Suprapubic skin (tissue), 4 donors: ENCODE measurements at regions not wholly inside any gene's neighbourhood (a gene's known extent, or its start where the extent isn't known, plus 50 kb on each side); places are given as distances from the start of the nearest gene placed in this dataset.

ENCODE experiments used
- DNase-seq, 2 donors: peaks; one replicate each; pipeline ENCODE4 v3.0.0-alpha.2; 2019; ENCODE audit warnings: low spot score in 2 of 2
- H3K27ac ChIP-seq: fragments of 200-600 bp; sonication (generic); one replicate; pipeline ENCODE4 v1.5.1; 2019
- H3K27me3 ChIP-seq: fragments of 200-600 bp; sonication (generic); one replicate; pipeline ENCODE4 v1.5.1; 2019
- H3K36me3 ChIP-seq: fragments of 200-600 bp; sonication (generic); one replicate; pipeline ENCODE4 v1.5.1; 2019
- H3K4me1 ChIP-seq: fragments of 200-600 bp; sonication (generic); one replicate; pipeline ENCODE4 v1.5.1; 2019
- H3K4me3 ChIP-seq: fragments of 200-600 bp; sonication (generic); one replicate; pipeline ENCODE4 v1.5.1; 2019; ENCODE audit warnings: mild to moderate bottlenecking
- H3K9me3 ChIP-seq: fragments of 200-600 bp; sonication (generic); one replicate; pipeline ENCODE4 v1.5.1; 2019
- CTCF ChIP-seq, 2 donors: fragments of 200-600 bp in 1 of 2; fragments of 450-650 bp in 1 of 2; sonication (generic) in 1 of 2; IDR thresholded peaks; one replicate each; pipeline ENCODE4 v1.5.1; 2016 to 2019; ENCODE audit warnings: antibody characterized with exemption in 2 of 2, mild to moderate bottlenecking in 1 of 2, moderate library complexity in 1 of 2
- EP300 ChIP-seq: sonication (generic); formaldehyde crosslinking; IDR thresholded peaks from one replicate; pipeline ENCODE4 v1.6.1; 2017; ENCODE audit warnings: antibody characterized with exemption
- POLR2A ChIP-seq, 2 donors: fragments of 450-650 bp; IDR thresholded peaks; one replicate each; pipeline ENCODE4 v1.6.1; 2017; ENCODE audit warnings: antibody characterized with exemption in 2 of 2, mild to moderate bottlenecking in 2 of 2, moderate library complexity in 2 of 2
- POLR2AphosphoS5 ChIP-seq, 3 donors: sonication (generic); formaldehyde crosslinking; IDR thresholded peaks; one replicate each; pipeline ENCODE4 v1.6.1; 2017; ENCODE audit warnings: antibody characterized with exemption in 3 of 3
- WGBS: methylation state at CpG from one replicate; pipeline ENCODE4 v1.1.5; 2018; 5-methylcytosine and 5-hydroxymethylcytosine counted together

DNA sequence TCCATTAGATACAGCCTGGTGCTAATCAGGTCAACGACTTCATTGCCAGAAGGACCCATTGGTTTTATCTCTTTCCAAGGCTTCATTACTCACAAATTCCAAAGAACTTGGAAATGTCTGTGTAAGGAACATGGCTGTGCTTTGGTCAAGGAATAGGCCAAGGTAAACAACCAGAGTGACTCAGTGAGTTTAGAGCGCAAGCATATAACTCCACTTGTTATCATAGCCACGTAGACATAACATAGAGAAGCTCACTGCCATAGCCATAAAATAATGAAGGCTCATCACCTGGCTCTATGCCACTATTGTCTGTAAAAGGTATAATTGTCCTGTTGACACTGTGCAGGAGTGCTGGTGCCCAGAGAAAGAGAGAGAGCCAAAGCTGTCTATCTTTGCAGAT, 139.3 kb upstream of the PLCXD3 start:
- WGBS, result 70% methylated on average over 3 of the region's 3 CpGs
- DNase-seq, result no peak
- no peak for TF ChIP-seq CTCF (IDR thresholded peaks at IDR 0.05)
- TF ChIP-seq POLR2AphosphoS5 (IDR thresholded peaks at IDR 0.05), result no peak

GRCh38 chr5:41648996-41649395, 138.6 kb upstream of the PLCXD3 start:
- H3K9me3 ChIP-seq, result no peaks in the 10 kb centered on the region
- H3K27me3 ChIP-seq, result no peaks in the 10 kb centered on the region
- TF ChIP-seq EP300, result no peak
- no peak for TF ChIP-seq CTCF (IDR thresholded peaks at IDR 0.05)
- no peak for TF ChIP-seq POLR2A (IDR thresholded peaks at IDR 0.05)
- TF ChIP-seq POLR2AphosphoS5 (IDR thresholded peaks at IDR 0.05), result no peak
- H3K4me3 ChIP-seq, result no peak overlapping the region
- WGBS, result 34% methylated on average over 2 of the region's 2 CpGs
- DNase-seq, result no peak
- no peaks in the 10 kb centered on the region for H3K36me3 ChIP-seq
- H3K4me1 ChIP-seq, result no peaks in the 10 kb centered on the region
- H3K27ac ChIP-seq, result no peak overlapping the region

More for the DNA sequence above, 139.3 kb upstream of the PLCXD3 start:
- Histone ChIP-seq H3K27ac (no peak overlapping the region), H3K4me1 (no peaks in the 10 kb centered on the region), H3K9me3 (no peaks in the 10 kb centered on the region), H3K27me3 (no peaks in the 10 kb centered on the region), H3K4me3 (no peak overlapping the region), H3K36me3 (no peaks in the 10 kb centered on the region)

DNA sequence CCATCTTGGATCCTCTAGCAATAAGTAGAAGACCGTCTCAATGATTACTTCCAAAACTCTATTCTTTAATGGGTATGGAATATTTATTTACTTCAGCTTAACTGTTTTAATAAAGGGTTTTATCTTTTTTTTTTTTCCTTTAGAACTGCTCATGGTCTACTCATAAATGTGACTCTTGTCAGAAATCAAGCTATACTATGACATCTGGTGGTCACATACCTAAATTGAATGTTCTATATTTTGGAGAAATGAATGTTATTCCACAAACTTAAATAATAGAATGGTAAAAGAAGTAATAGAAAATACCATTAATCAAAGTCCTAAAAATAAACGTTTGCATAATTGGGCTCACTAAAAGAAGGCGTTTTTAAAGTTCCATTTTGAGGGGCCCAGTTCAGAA, 131.2 kb upstream of the PLCXD3 start:
- H3K27ac ChIP-seq, result no peak overlapping the region
- H3K4me1 ChIP-seq, result no peaks in the 10 kb centered on the region
- TF ChIP-seq POLR2A (IDR thresholded peaks at IDR 0.05), result no peak
- TF ChIP-seq CTCF (IDR thresholded peaks at IDR 0.05), result no peak
- no peak for TF ChIP-seq EP300
- TF ChIP-seq POLR2AphosphoS5 (IDR thresholded peaks at IDR 0.05), result no peak
- no peaks in the 10 kb centered on the region for H3K36me3 ChIP-seq
- no peak overlapping the region for H3K4me3 ChIP-seq
- H3K27me3 ChIP-seq, result no peaks in the 10 kb centered on the region
- H3K9me3 ChIP-seq, result no peaks in the 10 kb centered on the region
- WGBS, result 53% methylated on average over 3 of the region's 3 CpGs
- no peak for DNase-seq

DNA sequence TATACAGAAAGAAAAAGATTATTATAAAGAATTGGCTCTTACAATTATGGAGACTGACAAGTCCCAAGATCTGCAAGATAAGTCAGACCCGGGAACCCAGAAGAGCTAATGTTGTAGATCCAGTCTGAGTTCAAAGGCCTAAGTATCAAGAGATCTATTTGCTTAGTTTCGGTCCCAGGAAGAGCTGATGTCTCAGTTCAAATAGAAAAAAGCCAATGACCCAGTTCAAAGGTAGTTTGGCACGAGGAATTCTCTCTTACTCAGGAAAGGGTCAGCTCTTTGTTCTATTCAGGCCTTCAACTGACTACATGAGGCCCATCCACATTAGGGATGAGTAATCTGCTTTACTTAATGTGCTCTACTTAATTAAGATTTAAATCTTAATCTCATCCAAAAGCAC, 128.3 kb upstream of the PLCXD3 start:
- DNase-seq, result no peak
- H3K4me1 ChIP-seq, result no peaks in the 10 kb centered on the region
- no peak for TF ChIP-seq CTCF (IDR thresholded peaks at IDR 0.05)
- TF ChIP-seq POLR2AphosphoS5 (IDR thresholded peaks at IDR 0.05), result no peak
- TF ChIP-seq EP300, result no peak
- TF ChIP-seq POLR2A (IDR thresholded peaks at IDR 0.05), result no peak
- H3K9me3 ChIP-seq, result no peaks in the 10 kb centered on the region
- H3K27me3 ChIP-seq, result no peaks in the 10 kb centered on the region
- H3K4me3 ChIP-seq, result no peak overlapping the region
- WGBS, result 79% methylated on average over 3 of the region's 3 CpGs
- H3K36me3 ChIP-seq, result no peaks in the 10 kb centered on the region
- H3K27ac ChIP-seq, result no peak overlapping the region

GRCh38 chr5:41637869-41638268, 127.5 kb upstream of the PLCXD3 start:
- H3K9me3 ChIP-seq, result no peaks in the 10 kb centered on the region
- no peak overlapping the region for H3K27ac ChIP-seq
- H3K36me3 ChIP-seq, result no peaks in the 10 kb centered on the region
- H3K27me3 ChIP-seq, result no peaks in the 10 kb centered on the region
- no peaks in the 10 kb centered on the region for H3K4me1 ChIP-seq
- no peak overlapping the region for H3K4me3 ChIP-seq
- WGBS, result 83% methylated on average over 4 of the region's 4 CpGs
- TF ChIP-seq EP300, result no peak
- TF ChIP-seq POLR2AphosphoS5 (IDR thresholded peaks at IDR 0.05), result no peak
- no peak for TF ChIP-seq CTCF (IDR thresholded peaks at IDR 0.05)
- TF ChIP-seq POLR2A (IDR thresholded peaks at IDR 0.05), result no peak
- no peak for DNase-seq
